Renal cortical epithelial cell (primary cell): ENCODE measurements at regions not wholly inside any gene's neighbourhood (a gene's known extent, or its start where the extent isn't known, plus 50 kb on each side); places are given as distances from the start of the nearest gene placed in this dataset.

Source experiments
- DNase-seq: peaks from one replicate; pipeline ENCODE4 v3.0.0-alpha.2; 2011; ENCODE audit warnings: low read depth

DNA sequence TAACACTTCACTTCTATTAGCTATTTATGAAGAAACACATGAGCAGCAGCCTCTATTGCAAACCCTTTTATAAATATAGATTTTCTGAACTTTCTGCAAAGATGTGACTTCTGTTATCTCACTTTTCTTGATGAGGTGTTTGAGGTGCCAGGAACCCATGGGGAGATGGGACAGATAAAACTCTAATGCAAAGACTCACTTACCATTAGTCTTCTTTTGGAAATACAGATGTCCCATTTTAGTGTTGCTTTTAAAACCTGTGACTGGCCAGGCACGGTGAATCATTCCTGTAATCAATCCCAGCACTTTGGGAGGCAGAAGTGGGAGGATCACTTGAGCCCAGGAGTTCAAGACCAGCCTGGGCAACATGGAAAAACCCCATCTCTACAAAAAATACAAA is 171.3 kb upstream of the GAS1 start:
- no peak for DNase-seq

GRCh38 chr9:87119328-87119881 is 172.1 kb upstream of the GAS1 start:
- peak; percentile 71 for DNase-seq

GRCh38 chr9:87120610-87121009 is 173.3 kb upstream of the GAS1 start:
- no peak for DNase-seq

GRCh38 chr9:87122947-87123685 is 175.8 kb upstream of the GAS1 start:
- DNase-seq, result peak; percentile 44

GRCh38 chr9:87123830-87124229 is 176.5 kb upstream of the GAS1 start:
- DNase-seq, result no peak

DNA sequence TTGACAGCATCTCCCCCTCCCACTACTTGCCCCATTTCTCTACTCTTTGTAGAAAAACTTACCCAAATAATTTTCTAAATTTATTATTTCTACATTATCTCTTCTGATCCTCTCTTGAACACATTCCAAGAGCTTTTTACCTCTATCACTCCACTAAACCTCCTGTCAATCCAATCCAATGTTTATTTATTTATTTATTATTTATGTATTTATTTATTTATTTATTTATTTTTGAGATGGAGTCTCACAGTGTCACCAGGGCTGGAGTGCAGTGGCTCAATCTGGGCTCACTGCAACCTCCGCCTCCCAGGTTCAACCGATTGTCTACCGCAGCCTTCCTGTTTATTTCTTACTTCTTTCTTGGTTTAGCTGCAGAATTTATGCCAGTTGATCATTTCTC is 178.5 kb upstream of the GAS1 start:
- DNase-seq, result no peak

DNA sequence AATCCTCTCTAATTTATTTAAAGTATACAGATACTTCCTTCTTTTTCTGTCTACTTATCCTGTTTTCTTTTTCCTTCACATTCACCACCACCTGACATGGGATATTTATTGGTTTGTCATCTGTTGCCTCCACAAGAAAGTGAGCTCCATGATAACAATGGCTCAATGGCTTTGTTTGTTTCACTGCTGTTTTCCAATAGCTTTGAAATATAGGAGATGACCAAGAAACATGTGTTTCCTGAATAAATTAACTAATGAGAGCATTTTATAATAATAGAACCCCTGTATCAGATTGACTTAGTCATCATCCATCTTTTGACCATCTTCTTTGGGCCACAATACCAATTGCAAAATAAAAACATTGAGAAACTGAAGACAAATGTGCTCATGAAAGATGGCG is 180.2 kb upstream of the GAS1 start:
- no peak for DNase-seq

- DNase-seq, result no peak
Measured at GRCh38 chr9:87127978-87128614, 180.8 kb upstream of the GAS1 start.

DNA sequence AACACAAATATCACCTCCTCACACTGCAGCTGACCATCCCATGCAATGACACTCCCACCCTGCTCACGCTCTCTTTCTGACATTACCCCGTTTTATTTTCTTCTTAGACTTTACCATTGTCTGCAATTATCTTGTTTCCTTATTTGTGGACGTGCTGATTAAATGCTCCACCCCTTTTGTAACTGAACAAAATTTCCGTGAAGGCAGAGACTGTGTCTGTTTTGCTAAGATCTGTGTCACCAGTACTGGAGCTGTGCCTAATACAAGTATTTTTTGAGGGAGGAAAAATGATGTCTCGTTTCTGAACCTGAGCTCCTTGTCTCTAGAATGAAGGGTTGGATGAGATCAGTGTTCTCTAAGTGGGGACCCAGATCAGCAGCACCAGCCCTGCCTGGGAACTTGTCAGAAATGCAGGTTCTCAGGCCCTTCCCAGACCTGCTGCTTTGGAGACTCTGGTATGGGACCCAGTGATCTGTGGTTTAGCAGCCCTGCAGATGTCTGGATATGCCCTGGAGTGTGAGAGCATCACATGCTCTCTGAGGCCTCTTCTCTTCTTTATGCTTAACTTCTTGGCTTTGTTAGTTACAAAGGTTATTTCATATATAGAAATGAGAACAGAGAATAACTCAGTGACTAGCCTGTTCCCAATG is 181.7 kb upstream of the GAS1 start:
- no peak for DNase-seq

GRCh38 chr9:87135074-87135473 is 187.8 kb upstream of the GAS1 start:
- DNase-seq, result no peak

DNA sequence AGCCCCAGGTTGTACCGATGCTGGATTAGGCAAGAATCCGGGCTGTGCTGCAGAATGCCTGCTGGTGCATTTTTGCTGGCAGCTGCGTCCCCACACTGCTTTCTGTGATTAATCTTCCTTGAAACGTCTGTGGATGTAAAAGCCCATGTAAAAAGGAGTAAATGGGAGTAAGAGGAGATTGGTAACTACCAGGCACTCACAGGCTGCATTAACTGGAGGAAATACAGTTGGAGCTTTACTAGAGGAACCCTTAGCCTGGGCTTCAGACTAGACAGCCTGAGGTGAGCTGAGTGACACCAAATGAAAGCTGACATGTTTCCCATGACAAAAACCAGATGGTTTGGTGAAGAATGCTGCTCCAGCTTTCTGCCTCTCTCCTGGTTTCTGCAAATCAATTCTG is 190.4 kb upstream of the GAS1 start:
- DNase-seq, result no peak

DNA sequence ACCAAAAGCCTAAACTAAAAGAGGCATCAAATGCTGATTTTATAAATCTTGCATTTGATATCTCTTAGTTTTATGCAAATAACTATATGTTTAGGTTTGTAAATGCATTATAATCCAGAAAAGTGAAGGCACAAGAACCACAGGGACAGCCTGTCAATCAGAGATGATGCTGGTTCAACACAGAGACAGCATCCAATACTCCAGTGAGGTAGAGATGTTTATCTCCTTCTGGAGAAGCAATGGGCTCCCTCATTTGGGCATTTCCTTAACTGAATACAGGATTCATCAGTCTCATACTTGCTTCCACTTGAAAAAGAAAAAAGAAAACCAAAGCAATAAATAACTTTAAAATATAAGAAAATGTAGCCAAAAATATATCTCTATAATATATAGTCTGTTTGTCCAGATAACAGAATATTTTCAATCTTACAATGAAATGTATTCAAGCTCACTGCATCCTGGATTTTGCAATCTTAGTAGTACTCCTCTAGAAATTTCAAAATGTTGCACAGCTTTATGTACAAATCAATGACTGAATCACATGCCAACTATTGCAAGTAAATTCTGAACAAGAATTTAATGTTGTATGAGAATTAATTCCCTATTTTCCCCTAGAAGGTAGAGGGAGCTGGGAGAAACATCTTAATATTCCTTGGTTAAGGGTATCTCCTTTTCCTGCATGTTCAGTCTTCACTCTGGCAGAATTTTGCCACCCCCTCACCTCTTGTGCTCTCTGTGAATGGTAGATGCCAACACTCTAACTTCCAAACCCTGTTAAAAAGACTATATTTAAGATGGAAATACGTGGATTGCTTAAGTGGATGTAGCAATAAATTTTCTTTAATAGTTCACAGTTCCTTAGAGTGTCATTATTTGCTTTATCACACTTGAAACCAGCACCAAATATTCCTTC is 191.1 kb upstream of the GAS1 start:
- DNase-seq, result no peak

- no peak for DNase-seq
Measured at GRCh38 chr9:87139099-87139730, 191.9 kb upstream of the GAS1 start.

DNA sequence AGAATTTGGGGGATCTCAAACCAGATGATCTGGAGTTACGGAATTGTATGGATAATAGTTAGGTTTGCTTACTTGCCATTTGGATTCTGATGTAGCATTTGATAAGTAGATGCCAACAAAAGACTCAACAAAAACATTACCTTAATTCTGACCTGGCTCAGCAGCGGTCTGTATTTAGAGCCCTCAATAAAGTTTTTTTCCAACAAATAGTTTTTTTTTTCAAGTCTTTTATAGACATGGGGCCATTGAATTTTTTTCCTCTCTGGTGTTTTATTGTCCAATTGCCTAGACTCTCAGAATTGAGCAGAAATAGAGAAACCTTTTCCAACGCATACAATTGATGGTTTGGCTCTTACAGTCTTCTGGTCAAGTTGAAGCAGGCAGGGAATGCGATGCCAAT is 192.8 kb upstream of the GAS1 start:
- no peak for DNase-seq

- DNase-seq, result peak; percentile 41
Measured at GRCh38 chr9:87140605-87141109, 193.4 kb upstream of the GAS1 start.

- no peak for DNase-seq
Measured at GRCh38 chr9:87141124-87141523, 193.8 kb upstream of the GAS1 start.

DNA sequence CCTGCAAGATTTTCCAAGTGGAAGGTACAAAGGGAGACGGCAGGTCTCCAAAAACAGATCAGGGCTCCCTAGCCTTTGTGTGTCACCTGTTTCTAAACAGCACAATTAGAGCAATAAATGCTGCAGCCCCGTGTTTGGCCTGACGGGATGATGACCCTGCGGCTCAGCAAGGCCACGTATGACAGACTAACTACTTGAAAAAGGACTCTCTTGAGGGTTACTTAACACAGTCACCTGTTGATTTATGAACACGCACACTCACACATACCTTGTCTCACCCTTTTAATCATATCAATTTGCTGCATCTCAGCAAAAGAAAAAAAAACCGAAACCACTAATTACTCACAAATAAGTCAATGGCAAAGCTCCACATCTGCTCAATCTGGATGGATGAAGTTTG is 199.6 kb upstream of the GAS1 start:
- no peak for DNase-seq

- no peak for DNase-seq
Measured at GRCh38 chr9:87147839-87148238, 200.5 kb upstream of the GAS1 start.

GRCh38 chr9:87148331-87149104 is 201.2 kb upstream of the GAS1 start:
- DNase-seq, result peak; percentile 43

DNA sequence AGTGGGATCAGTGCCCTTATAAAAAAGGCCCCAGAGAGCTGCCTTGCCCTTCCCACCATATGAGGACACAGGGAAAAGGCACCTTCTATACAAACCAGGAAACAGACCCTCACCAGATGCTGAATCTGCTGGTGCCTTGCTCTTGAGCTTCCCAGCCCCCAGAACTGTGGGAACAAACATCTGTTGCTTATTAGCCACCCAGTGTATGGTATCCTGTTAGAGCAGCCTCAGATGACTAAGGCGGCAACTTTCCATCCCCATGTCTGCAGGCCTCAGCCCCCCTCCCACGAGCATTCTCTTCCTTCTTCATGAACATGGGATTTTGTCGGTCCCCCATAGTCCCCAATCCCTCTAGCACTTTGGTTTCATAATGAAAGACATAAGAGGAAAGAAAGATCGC is 202.5 kb upstream of the GAS1 start:
- no peak for DNase-seq
